ENCODE measurements at regions not wholly inside any gene's neighbourhood (a gene's known extent, or its start where the extent isn't known, plus 50 kb on each side); places are given as distances from the start of the nearest gene placed in this dataset.
"Not testable (repeated sequence)": the region's sequence is repeated elsewhere in the genome, so short reads cannot be mapped to it uniquely, and the experiment has no call there.

DNA sequence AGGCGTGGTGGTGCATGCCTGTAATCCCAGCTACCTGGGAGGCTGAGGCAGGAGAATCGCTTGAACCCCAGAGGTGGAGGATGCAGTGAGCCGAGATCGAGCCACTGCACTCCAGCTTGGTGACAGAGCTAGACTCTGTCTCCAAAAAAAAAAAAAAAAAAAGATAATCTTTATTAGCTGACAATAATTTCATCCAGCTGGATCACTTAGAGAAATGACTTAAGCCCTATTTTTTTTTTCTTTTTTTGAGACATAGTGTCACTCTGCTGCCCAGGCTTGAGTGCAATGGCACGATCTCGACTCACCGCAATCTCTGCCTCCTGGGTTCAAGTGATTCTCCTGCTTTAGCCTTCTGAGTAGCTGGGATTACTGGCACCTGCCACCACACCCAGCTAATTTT, 51.6 kb upstream of the MAP4K4 start:
- not testable (repeated sequence) for DNase-seq

DNA sequence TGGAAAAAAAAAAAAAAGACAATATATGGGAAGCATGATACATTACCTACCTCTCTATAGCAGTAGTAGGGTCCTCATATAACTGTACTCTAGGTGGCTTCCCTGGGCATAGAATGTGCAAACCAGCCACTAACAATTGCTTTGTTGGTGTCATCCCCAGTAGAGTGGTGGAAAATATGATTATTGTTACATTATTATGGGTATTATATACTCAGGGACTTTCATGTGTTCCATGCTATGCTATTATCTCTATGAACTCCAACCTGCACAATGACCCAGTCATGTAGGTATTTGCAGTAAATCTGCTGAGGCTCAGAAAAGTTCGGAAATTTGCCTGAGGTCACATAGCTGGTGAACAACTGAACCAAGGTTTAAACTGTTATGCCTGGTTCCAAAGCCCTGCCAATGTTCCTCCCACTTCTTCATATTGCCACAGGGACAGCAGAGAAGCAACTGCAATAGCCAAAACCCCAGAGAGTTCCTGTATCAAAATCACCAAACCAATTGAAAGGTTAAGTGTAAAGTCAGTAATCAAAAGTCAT, 52.6 kb upstream of the MAP4K4 start:
- no peak for DNase-seq

DNA sequence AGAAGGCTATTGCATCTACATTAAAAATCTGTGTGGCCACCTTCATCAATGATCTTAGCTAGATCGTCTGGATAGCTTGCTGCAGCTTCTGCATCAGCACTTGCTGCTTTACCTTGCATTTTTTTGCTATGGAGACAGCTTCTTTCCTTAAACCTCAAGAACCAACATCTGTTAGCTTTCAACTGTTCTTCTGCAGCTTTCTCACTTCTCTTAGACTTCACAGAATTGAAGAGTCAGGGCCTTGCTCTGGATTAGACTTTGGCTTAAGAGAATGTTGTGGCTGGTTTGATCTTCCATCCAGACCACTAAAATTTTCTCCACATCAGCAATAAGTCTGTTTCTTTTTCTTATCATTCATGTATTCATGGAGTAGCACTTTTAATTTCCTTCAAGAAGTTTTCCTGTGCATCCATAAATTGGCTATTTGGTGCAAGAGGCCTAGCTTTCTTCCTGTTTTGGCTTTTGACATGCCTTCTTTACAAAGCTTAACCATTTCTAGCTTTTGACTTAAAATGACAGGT, 54.4 kb upstream of the MAP4K4 start:
- no peak for DNase-seq

GRCh38 chr2:101638817-101639605, 58.5 kb upstream of the MAP4K4 start:
- no peak for DNase-seq

DNA sequence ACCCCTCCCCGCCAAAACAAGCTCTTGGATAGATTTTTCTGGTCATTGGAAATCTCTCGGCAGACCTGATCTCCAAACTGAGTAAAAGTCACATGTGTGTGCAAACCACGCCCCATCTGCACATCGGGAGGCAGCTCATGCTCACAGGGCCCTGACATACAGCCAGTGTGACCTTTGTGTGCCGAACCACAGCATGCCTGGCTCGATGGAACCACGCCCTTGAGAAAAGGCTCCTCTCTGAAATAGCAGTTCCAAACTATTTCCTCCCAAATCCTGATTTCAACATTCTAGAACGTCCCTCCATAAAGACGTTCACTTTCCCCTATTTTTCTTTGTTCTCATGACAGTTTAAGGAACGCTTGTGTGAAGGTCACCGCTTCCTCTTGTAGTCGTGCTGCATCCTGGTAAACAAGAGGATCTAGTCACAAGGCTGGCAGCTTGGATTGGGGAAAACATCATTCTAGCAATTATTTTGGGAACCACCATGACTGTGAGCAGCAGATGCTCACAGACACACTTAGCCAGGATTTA, 59.3 kb upstream of the MAP4K4 start:
- DNase-seq, result no peak

DNA sequence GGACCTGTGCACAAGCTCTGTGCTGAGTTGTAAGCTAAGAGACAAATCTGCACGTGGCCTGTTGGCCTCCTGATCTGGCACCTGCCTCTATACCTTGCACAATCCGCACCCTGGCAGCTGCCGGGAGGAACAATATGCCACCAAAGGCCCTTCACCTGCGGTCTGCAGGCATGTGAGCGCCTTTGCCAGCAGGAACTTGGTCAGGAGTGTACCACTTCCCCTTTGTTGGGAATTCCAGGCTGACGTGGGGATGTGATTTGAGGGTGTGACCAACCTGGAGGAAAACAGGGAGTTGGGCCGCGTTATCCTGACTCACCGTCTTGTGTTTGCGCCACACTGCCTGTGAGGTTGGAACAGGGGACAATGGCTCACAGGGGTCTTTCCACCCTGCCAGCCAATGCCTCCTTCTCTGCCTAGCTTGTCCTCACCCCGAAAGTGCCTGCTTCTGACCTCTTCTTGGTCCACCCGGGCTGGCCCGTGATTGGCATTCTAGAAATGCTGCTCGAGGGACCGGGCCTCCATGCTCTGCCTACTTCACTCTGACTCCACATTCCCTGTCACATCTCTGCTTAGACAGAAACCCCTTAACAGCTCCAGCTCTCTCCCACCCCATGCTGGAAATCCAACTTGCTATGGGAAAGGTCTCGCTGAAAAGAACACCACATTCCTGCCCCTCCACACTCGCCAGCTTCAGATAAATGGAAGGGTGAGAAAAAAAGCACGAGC, 67.1 kb upstream of the MAP4K4 start:
- DNase-seq, result no peak

GRCh38 chr2:101628030-101628392, 69.5 kb upstream of the MAP4K4 start:
- DNase-seq, result no peak

GRCh38 chr2:101627285-101628029, 70.0 kb upstream of the MAP4K4 start:
- no peak for DNase-seq

GRCh38 chr2:101625814-101626213, 71.7 kb upstream of the MAP4K4 start:
- not testable (repeated sequence) for DNase-seq

DNA sequence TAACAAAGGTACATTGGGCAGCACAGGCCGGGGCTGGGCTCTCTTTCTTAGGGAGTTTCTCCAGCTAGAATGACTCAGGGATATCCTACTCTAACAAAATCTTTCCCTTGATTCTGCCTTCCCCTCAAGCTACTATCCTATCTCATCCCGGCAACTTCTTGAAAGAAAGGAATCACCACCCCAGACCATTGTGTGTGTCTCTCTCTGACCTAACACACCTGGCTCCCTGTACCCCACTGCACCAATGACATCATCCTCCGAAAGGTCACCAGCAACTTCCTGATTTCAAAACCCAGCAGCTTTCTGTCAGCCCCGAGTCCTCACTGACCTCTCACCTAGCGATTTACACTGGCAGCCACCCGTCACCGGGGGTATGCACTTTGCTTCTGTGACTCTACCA, 72.1 kb upstream of the MAP4K4 start:
- no peak for DNase-seq

GRCh38 chr2:101624706-101625332, 72.7 kb upstream of the MAP4K4 start:
- no peak for DNase-seq

DNA sequence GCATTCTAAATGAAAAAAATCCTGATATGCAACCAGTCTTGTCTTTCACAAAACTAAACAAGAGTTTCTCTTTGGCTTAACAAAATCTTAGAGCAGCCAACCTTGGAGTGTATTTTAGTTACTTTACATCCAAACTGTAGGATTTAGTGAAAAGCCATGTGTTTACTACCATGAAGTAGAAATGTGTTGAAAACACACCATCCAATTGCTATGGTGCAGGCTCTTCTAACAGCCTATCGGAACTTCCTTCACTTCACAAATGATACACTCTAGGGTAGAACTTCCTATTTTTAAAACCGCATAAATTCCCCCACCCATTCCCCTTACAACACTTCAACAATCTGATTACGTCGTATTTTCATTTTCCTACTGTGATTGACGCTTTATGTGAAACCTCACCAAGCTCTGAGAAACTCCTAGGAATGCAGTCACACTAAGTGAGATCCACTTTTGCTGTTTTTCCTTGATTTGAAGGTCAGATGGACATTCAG, 74.4 kb upstream of the MAP4K4 start:
- DNase-seq, result no peak

GRCh38 chr2:101622210-101623030, 75.1 kb upstream of the MAP4K4 start:
- no peak for DNase-seq

DNA sequence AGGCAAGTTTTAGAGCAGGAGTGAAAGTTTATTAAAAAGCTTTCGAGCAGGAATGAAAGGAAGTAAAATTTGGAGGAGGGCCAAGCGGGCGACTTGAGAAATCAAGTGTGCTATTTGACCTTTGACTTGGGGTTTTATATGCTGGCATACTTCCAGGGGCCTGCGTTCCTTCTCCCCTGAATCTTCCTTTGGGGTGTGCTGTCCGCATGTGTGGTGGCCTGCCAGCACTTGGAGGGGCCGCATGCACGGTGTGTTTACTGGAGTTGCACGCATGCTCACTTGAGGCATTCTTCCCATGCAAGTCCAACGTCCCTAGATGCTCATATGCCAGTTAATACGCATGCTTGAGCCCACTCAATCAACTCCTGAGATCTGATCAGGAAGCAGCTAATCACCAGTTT, 78.3 kb upstream of the MAP4K4 start:
- DNase-seq, result no peak

- DNase-seq, result peak; percentile 10
These were observed 79.7 kb upstream of the MAP4K4 start for GRCh38 chr2:101617796-101618195.

DNA sequence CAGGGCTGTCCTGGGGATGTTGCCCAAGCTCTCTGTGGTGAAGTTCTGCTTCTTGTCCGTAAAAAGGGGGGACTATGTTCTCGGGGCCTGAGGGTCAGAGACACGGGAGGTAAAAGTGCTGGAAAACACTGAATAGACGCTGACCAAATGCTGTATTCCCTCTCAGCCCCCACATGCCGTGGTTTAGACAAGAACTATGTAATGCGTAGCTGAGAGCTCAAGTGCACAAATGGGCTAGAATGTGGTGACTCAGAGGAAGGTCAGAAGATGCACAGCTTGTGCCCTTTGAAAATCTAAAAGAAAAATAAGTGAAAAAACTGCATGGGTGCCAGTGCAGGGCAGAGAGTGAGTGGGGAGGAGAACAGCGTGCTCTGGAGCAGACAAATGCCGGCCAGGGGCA, 80.3 kb upstream of the MAP4K4 start:
- peak; percentile 66 for DNase-seq

DNA sequence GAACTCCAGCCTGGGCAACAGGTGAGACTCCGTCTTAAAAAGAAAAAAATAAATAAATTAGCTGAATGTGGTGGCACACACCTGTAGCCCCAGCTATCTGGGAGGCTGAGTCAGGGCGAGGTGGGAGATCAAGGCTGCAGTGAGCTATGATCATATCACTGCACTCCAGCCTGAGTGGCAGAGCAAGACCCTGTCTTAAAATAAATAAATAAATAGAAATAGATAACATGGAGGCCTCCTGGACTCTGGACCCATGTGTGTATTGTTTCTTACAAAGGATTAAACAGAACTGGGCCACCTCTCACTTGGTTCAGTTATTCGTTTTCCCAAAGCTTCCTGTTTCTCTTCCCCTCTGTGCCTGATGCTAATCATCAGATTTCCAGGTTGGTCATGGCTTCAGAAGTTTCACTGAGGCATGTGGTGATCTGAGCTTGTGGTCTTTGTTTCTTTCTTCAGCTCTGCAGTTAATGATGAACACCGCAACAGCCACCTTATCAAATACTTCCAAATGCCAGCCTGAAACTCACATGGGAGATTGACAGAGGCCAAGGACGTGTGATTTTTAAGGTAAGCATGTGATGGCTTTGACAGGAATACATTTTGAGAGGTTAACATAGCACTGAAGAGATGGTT, 83.3 kb upstream of the MAP4K4 start:
- no peak for DNase-seq

GRCh38 chr2:101613056-101613704, 84.3 kb upstream of the MAP4K4 start:
- no peak for DNase-seq

DNA sequence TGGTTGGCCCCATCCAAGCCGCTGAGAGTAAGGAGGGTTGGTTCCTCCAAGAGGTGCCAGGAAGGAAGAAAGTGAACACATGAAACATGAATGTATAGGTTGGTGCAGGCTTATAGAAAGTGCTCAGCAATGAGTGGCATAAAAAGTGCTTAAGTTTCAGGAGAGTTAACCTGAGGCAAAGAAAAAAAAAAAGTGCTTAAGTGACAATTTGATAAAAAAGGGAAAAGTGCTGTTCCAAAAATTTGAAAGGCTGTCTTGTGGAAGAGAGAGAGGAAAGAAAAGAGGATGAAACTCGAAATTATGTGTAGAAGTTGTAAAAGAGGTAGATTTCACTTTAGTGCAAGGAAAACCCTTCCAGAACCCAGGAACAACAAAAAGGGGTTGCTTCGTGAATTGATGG, 85.5 kb upstream of the MAP4K4 start:
- no peak for DNase-seq

DNA sequence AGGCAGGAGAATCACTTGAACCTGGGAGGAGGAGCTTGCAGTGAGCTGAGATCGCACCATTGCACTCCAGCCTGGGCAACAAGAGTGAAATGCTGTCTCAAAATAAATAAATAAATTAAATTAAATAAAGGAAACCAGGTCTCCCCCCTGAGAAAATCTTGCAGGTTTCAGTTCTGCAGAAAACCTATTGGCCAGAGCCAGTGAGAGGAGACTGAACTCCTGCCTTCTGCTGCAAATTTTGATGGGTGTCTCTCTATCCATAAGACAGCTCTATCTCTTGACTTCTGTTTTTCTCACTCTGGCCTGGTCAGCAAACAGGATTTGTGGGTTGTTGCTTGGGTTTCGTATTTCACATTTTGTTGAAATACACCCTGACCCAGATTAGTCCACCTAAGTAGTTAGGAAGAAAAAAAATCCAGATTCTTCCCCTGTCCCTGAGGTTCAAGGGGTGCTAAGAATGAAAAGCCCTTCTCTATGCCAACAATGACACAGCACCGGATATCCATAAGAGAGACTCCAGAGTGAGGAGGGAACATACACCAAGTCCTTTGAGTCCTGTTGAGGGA, 86.7 kb upstream of the MAP4K4 start:
- no peak for DNase-seq

Measured in fibroblast of skin of scalp (primary cell).